ENCODE measurements at regions not wholly inside any gene's neighbourhood (a gene's known extent, or its start where the extent isn't known, plus 50 kb on each side); places are given as distances from the start of the nearest gene placed in this dataset.
"Not testable (repeated sequence)": the region's sequence is repeated elsewhere in the genome, so short reads cannot be mapped to it uniquely, and the experiment has no call there.

- DNase-seq = no peak
Measured at GRCh38 chr13:27327633-27328032, 57.0 kb downstream of the RASL11A start.

GRCh38 chr13:27329210-27329609 lies 58.6 kb downstream of the RASL11A start:
- DNase-seq = no peak

- peak; percentile 72 for DNase-seq
Measured at GRCh38 chr13:27334774-27335435, 64.3 kb downstream of the RASL11A start.

- DNase-seq = no peak
Measured at GRCh38 chr13:27336014-27336673, 65.5 kb downstream of the RASL11A start.

- no peak for DNase-seq
Measured at GRCh38 chr13:27338207-27338606, 67.6 kb downstream of the RASL11A start.

GRCh38 chr13:27338816-27339215 lies 68.2 kb downstream of the RASL11A start:
- DNase-seq = no peak

GRCh38 chr13:27339299-27339698 lies 68.7 kb downstream of the RASL11A start:
- no peak for DNase-seq

GRCh38 chr13:27341616-27342015 lies 71.0 kb downstream of the RASL11A start:
- DNase-seq = no peak

- DNase-seq = no peak
Measured at GRCh38 chr13:27347211-27347772, 76.7 kb downstream of the RASL11A start.

GRCh38 chr13:27348461-27348860 lies 76.0 kb upstream of the GTF3A start:
- DNase-seq = no peak

- DNase-seq = no peak
Measured at GRCh38 chr13:27349458-27349857, 75.0 kb upstream of the GTF3A start.

GRCh38 chr13:27350825-27351224 lies 73.6 kb upstream of the GTF3A start:
- not testable (repeated sequence) for DNase-seq

GRCh38 chr13:27352698-27353097 lies 71.7 kb upstream of the GTF3A start:
- DNase-seq = no peak

GRCh38 chr13:27353166-27353583 lies 71.2 kb upstream of the GTF3A start:
- DNase-seq = no peak

- no peak for DNase-seq
Measured at GRCh38 chr13:27353708-27354107, 70.7 kb upstream of the GTF3A start.

- DNase-seq = no peak
Measured at GRCh38 chr13:27354379-27354778, 70.0 kb upstream of the GTF3A start.

GRCh38 chr13:27355894-27356293 lies 68.5 kb upstream of the GTF3A start:
- peak; percentile 20 for DNase-seq

- DNase-seq = no peak
Measured at GRCh38 chr13:27358420-27358819, 66.0 kb upstream of the GTF3A start.

- peak; percentile 55 for DNase-seq
Measured at GRCh38 chr13:27359199-27359821, 65.1 kb upstream of the GTF3A start.

GRCh38 chr13:27360562-27360961 lies 63.9 kb upstream of the GTF3A start:
- no peak for DNase-seq

GRCh38 chr13:27362064-27362751 lies 62.2 kb upstream of the GTF3A start:
- peak; percentile 80 for DNase-seq

- DNase-seq = not testable (repeated sequence)
Measured at GRCh38 chr13:27363637-27364036, 60.8 kb upstream of the GTF3A start.

- no peak for DNase-seq
Measured at GRCh38 chr13:27367570-27367969, 56.8 kb upstream of the GTF3A start.

Data from NCI-H2107 (cell line).